Chondrocyte (in vitro differentiated cells): ENCODE measurements at regions not wholly inside any gene's neighbourhood (a gene's known extent, or its start where the extent isn't known, plus 50 kb on each side); places are given as distances from the start of the nearest gene placed in this dataset.

Experiments
- DNase-seq: peaks from one replicate; pipeline ENCODE4 v3.0.0; 2021; ENCODE audit warnings: mixed read lengths, low spot score
- H3K27ac Mint-ChIP-seq: one replicate; pipeline ENCODE4 v1.8.0; 2021; ENCODE audit warnings: mild to moderate bottlenecking, moderate library complexity, mixed read lengths; ENCODE audit not compliant: unreplicated experiment
- H3K27me3 Mint-ChIP-seq: 2 replicates; pipeline ENCODE4 v1.8.0; 2021; ENCODE audit warnings: low read depth, mixed read lengths
- H3K36me3 Mint-ChIP-seq: 2 replicates; pipeline ENCODE4 v1.8.0; 2021; ENCODE audit warnings: low read depth, mixed read lengths
- H3K4me1 Mint-ChIP-seq: 2 replicates; pipeline ENCODE4 v1.8.0; 2021; ENCODE audit warnings: low read depth, mild to moderate bottlenecking, mixed read lengths
- H3K4me3 Mint-ChIP-seq: one replicate; pipeline ENCODE4 v1.8.0; 2021; ENCODE audit warnings: mild to moderate bottlenecking, moderate library complexity, mixed read lengths; ENCODE audit not compliant: unreplicated experiment
- H3K9me3 Mint-ChIP-seq: 2 replicates; pipeline ENCODE4 v1.8.0; 2021; ENCODE audit warnings: low read depth, mixed read lengths
- CTCF ChIP-seq: fragments of 200-600 bp; sonication (generic); IDR thresholded peaks from 2 replicates; pipeline ENCODE4 v1.5.0; 2021; ENCODE audit warnings: antibody characterized with exemption, mild to moderate bottlenecking, moderate library complexity

DNA sequence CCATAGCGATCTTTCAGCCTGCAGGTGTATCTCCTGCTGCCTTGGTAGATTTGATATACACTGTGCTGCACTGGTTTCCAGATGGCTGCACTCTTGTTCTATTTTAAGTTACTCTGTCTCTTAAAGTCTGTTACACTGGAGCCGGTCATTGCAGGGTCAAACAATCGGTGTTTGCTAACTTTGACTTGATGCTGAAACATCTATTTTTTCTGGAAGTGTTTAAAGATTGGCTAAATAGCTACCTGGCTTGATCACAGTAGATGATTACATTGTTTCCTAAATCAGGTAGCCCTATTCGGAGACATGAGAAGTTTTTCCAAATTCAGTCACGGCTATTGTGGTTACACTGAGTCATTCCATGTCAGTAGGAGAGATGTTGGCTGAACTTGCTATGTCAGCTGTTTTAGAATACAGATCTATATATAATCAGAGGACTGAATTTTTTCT is 574.8 kb downstream of the ETV1 start:
- no peaks in the 10 kb centered on the region for H3K27me3 Mint-ChIP-seq
- no peak overlapping the region for H3K27ac Mint-ChIP-seq
- TF ChIP-seq CTCF, result no peak
- peaks cover 6% of the 10 kb centered on the region for H3K9me3 Mint-ChIP-seq
- peaks cover 10% of the 10 kb centered on the region for H3K4me1 Mint-ChIP-seq
- peaks cover 1% of the 10 kb centered on the region for H3K36me3 Mint-ChIP-seq
- no peak overlapping the region for H3K4me3 Mint-ChIP-seq
- DNase-seq, result no peak

GRCh38 chr7:13416071-13416470 is 573.4 kb downstream of the ETV1 start:
- no peak for TF ChIP-seq CTCF
- H3K4me1 Mint-ChIP-seq, result peaks cover 10% of the 10 kb centered on the region
- H3K36me3 Mint-ChIP-seq, result peaks cover 1% of the 10 kb centered on the region
- H3K9me3 Mint-ChIP-seq, result peaks cover 6% of the 10 kb centered on the region
- DNase-seq, result no peak
- H3K4me3 Mint-ChIP-seq, result no peak overlapping the region
- no peaks in the 10 kb centered on the region for H3K27me3 Mint-ChIP-seq
- no peak overlapping the region for H3K27ac Mint-ChIP-seq

DNA sequence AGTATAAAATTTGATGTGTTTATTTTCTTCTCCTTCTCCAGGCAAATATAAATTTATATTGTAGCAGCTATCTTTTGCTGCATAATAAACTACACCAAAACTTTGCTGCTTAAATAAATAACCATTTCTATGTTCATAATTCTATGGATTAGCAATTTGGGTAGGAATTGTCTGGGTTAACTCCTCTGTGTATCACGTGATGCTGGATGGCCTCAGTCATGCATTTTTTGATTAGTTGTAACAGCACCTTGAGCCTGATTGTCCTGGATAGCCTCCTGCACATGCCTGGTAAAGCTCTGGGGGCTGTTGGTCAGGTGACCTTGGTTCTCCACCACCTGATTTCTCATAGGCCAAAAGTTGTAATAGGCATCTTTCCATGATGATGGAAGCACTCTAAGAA is 572.9 kb downstream of the ETV1 start:
- Mint-ChIP-seq H3K4me1 (peaks cover 10% of the 10 kb centered on the region), H3K9me3 (peaks cover 6% of the 10 kb centered on the region), H3K27ac (no peak overlapping the region), H3K36me3 (peaks cover 1% of the 10 kb centered on the region), H3K4me3 (no peak overlapping the region), H3K27me3 (no peaks in the 10 kb centered on the region)
- no peak for TF ChIP-seq CTCF
- no peak for DNase-seq

DNA sequence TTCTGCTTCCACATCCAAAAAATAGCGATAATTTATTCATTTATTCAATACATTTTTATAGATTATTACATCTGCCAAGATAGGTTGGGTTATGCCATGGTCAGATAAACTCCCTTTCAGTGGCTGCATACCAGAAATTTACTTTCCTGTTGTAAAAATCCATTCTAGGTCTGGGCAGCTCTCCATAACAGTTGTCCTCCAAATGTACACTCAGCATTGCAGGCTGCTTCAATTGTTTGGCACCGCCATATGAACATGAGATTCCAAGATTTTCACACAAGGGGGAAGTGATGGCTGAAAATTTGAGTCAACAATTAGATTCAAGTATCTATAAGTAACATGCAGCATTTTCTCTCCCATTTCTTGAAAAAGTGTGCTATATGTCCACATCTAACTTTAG is 568.7 kb downstream of the ETV1 start:
- Mint-ChIP-seq H3K27ac (no peak overlapping the region), H3K9me3 (peaks cover 27% of the 10 kb centered on the region), H3K27me3 (no peaks in the 10 kb centered on the region), H3K4me3 (no peak overlapping the region), H3K36me3 (peaks cover 3% of the 10 kb centered on the region), H3K4me1 (no peaks in the 10 kb centered on the region)
- TF ChIP-seq CTCF, result no peak
- DNase-seq, result no peak

- TF ChIP-seq CTCF, result no peak
- no peak for DNase-seq
- Mint-ChIP-seq H3K4me3 (no peak overlapping the region), H3K27me3 (no peaks in the 10 kb centered on the region), H3K36me3 (peaks cover 3% of the 10 kb centered on the region), H3K9me3 (peaks cover 28% of the 10 kb centered on the region), H3K27ac (no peak overlapping the region), H3K4me1 (no peaks in the 10 kb centered on the region)
Measured at GRCh38 chr7:13421776-13422175, 567.7 kb downstream of the ETV1 start.
